Endothelial cell of umbilical vein (primary cell): ENCODE measurements at regions not wholly inside any gene's neighbourhood (a gene's known extent, or its start where the extent isn't known, plus 50 kb on each side); places are given as distances from the start of the nearest gene placed in this dataset.

Experiments
- CTCF ChIP-seq, 2 donors: IDR thresholded peaks; 1 replicate in 1 of 2; 2 replicates in 1 of 2; pipeline ENCODE4 v1.5.1; 2011; ENCODE audit warnings: low read length in 2 of 2, mild to moderate bottlenecking in 2 of 2, moderate library complexity in 2 of 2, control low read depth in 1 of 2, inconsistent platforms in 1 of 2, low read depth in 1 of 2; ENCODE audit not compliant: insufficient read depth in 1 of 2; ENCODE audit errors: extremely low read depth in 1 of 2
- EZH2 ChIP-seq: IDR thresholded peaks from 2 replicates; pipeline ENCODE4 v1.6.1; 2012; ENCODE audit warnings: borderline replicate concordance, low read depth, mild to moderate bottlenecking, moderate library complexity, low read length, inconsistent platforms; ENCODE audit not compliant: severe bottlenecking
- FOS ChIP-seq: IDR thresholded peaks from 2 replicates; pipeline ENCODE4 v1.6.1; 2011; ENCODE audit warnings: mild to moderate bottlenecking, low read length, moderate library complexity, borderline replicate concordance; ENCODE audit not compliant: insufficient read depth
- JUN ChIP-seq: IDR thresholded peaks from 2 replicates; pipeline ENCODE4 v1.6.1; 2011; ENCODE audit warnings: borderline replicate concordance, low read depth; ENCODE audit not compliant: insufficient read length, insufficient read depth
- MAX ChIP-seq: IDR thresholded peaks from 2 replicates; pipeline ENCODE4 v1.6.1; 2011; ENCODE audit not compliant: insufficient read depth, insufficient read length
- MYC ChIP-seq: IDR thresholded peaks from one replicate; pipeline ENCODE4 v1.6.1; 2011; ENCODE audit warnings: mild to moderate bottlenecking, low read depth, low read length
- POLR2A ChIP-seq: IDR thresholded peaks from 2 replicates; pipeline ENCODE4 v1.6.1; 2012; ENCODE audit warnings: low read depth, mild to moderate bottlenecking, control low read depth, low read length
- POLR2AphosphoS5 ChIP-seq: IDR thresholded peaks from 2 replicates; pipeline ENCODE4 v1.6.1; 2012; ENCODE audit warnings: low read depth, mild to moderate bottlenecking, control low read depth, low read length, moderate library complexity; ENCODE audit not compliant: insufficient read depth

- TF ChIP-seq MYC (no peak), EZH2 (no peak), CTCF (IDR thresholded peaks at IDR 0.05; ENCODE audit: extremely low read depth in 1 of 2, insufficient read depth in 1 of 2, low read depth in 1 of 2, low read length in 2 of 2) (no peak), POLR2A (no peak), POLR2AphosphoS5 (no peak), MAX (no peak), JUN (no peak), FOS (no peak)
These were observed 581.7 kb upstream of the RIOK2 start for GRCh38 chr5:97764700-97765099.
